Motor neuron (in vitro differentiated cells): ENCODE measurements at regions not wholly inside any gene's neighbourhood (a gene's known extent, or its start where the extent isn't known, plus 50 kb on each side); places are given as distances from the start of the nearest gene placed in this dataset.
"Not testable (repeated sequence)": the region's sequence is repeated elsewhere in the genome, so short reads cannot be mapped to it uniquely, and the experiment has no call there.

Experiments
- ATAC-seq, 8 experiments: fragments of 200-7000 bp; cut with Tn5 transposase; replicated peaks in 6 of 8; 2 replicates each; pipeline ENCODE4 v1.8.0; 2021; ENCODE audit warnings: mild to moderate bottlenecking in 8 of 8, moderate library complexity in 8 of 8
- H3K27ac ChIP-seq, 2 donors: fragments of 250-450 bp; sonication (Bioruptor Pico); 2 replicates each; pipeline ENCODE4 v1.9.0; 2021; ENCODE audit warnings: antibody characterized with exemption in 2 of 2, mild to moderate bottlenecking in 2 of 2, moderate library complexity in 1 of 2
- H3K4me1 ChIP-seq, 2 donors: fragments of 250-450 bp; sonication (Bioruptor Pico); replicated peaks in 1 of 2; 2 replicates each; pipeline ENCODE4 v1.6.1; 2021; ENCODE audit warnings: antibody characterized with exemption in 2 of 2, mild to moderate bottlenecking in 2 of 2, moderate library complexity in 1 of 2
- H3K4me3 ChIP-seq, 5 donors: fragments of 250-450 bp; sonication (Bioruptor Pico); 2 replicates each; pipeline ENCODE4 v1.9.0; 2021; ENCODE audit warnings: antibody characterized with exemption in 5 of 5, mild to moderate bottlenecking in 5 of 5, moderate library complexity in 4 of 5
- WGBS, 10 experiments: fragments of 450-650 bp; shearing (Covaris generic); methylation state at CpG; one replicate each; pipeline ENCODE4 v1.0.0; 2022; 5-methylcytosine and 5-hydroxymethylcytosine counted together
- in situ Hi-C, 9 experiments: fragments of 400-800 bp; cut with MboI; loops; one replicate each; pipeline ENCODE4 v1.15.0; 2021; ENCODE audit warnings: low sequenced_read_pairs in 9 of 9, low pct_unique_long_range_greater_than_20kb in 2 of 9; ENCODE audit not compliant: unreplicated experiment in 9 of 9

GRCh38 chr14:105913861-105914260, 387.5 kb downstream of the TMEM121 start:
- no peak overlapping the region for H3K4me3 ChIP-seq
- no peaks in the 10 kb centered on the region for H3K4me1 ChIP-seq
- in situ Hi-C loops: no loop called here
- no peak overlapping the region for H3K27ac ChIP-seq
- 40 to 80% methylated on average over 1 of the region's 5 CpGs; no CpG with 5 or more reads in 8 of the 10 experiments for WGBS, 10 experiments
- no peak for ATAC-seq

- in situ Hi-C loops, ATAC-seq: not testable (repeated sequence)
- WGBS, 10 experiments: 50% methylated on average over 2 of the region's 12 CpGs; no CpG with 5 or more reads in 9 of the 10 experiments
These were observed 387.9 kb downstream of the TMEM121 start for GRCh38 chr14:105914281-105914680.

GRCh38 chr14:105914738-105915385, 388.5 kb downstream of the TMEM121 start:
- in situ Hi-C loops: no loop called here
- no peaks in the 10 kb centered on the region for H3K4me1 ChIP-seq
- H3K4me3 ChIP-seq: no peak overlapping the region
- no peak overlapping the region for H3K27ac ChIP-seq
- whole genome bisulfite sequencing, 10 experiments: 18 to 44% (median 20%) methylated on average over 1 to 3 of the region's 8 CpGs; no CpG with 5 or more reads in 6 of the 10 experiments
- ATAC-seq: no peak

More at GRCh38 chr14:105914281-105914680, 387.9 kb downstream of the TMEM121 start:
- H3K4me3 ChIP-seq, H3K4me1 ChIP-seq, H3K27ac ChIP-seq: not testable (repeated sequence)

- 0 to 50% (median 14%) methylated on average over 1 to 3 of the region's 3 CpGs; no CpG with 5 or more reads in 1 of the 10 experiments for WGBS, 10 experiments
- in situ Hi-C loops, H3K4me3 ChIP-seq, H3K27ac ChIP-seq, ATAC-seq, H3K4me1 ChIP-seq: not testable (repeated sequence)
These were observed 389.2 kb downstream of the TMEM121 start for GRCh38 chr14:105915546-105915945.

GRCh38 chr14:105917136-105917932, 391.0 kb downstream of the TMEM121 start:
- ATAC-seq, in situ Hi-C loops: not testable (repeated sequence)

GRCh38 chr14:105917933-105918436, 391.6 kb downstream of the TMEM121 start:
- no peak for ATAC-seq
- Histone ChIP-seq H3K4me1 (no peaks in the 10 kb centered on the region), H3K4me3 (no peak overlapping the region), H3K27ac (no peak overlapping the region)
- in situ Hi-C loops: no loop called here
- WGBS, 10 experiments: 50% methylated on average over 2 of the region's 10 CpGs; no CpG with 5 or more reads in 9 of the 10 experiments

More at GRCh38 chr14:105917136-105917932, 391.0 kb downstream of the TMEM121 start:
- not testable (repeated sequence) for H3K27ac ChIP-seq, H3K4me1 ChIP-seq, H3K4me3 ChIP-seq
- WGBS, 10 experiments: 40 to 57% (median 47%) methylated on average over 1 to 14 of the region's 20 CpGs; no CpG with 5 or more reads in 6 of the 10 experiments

- in situ Hi-C loops: no loop called here
- Histone ChIP-seq H3K4me1 (no peaks in the 10 kb centered on the region), H3K27ac (no peak overlapping the region), H3K4me3 (no peak overlapping the region)
- ATAC-seq: no peak
- 24 to 70% (median 53%) methylated on average over 3 to 7 of the region's 17 CpGs; no CpG with 5 or more reads in 7 of the 10 experiments for WGBS, 10 experiments
These were observed 392.3 kb downstream of the TMEM121 start for GRCh38 chr14:105918496-105919262.

- 43% methylated on average over 2 of the region's 21 CpGs; no CpG with 5 or more reads in 9 of the 10 experiments for whole genome bisulfite sequencing, 10 experiments
- ATAC-seq: no peak
- Histone ChIP-seq H3K27ac (no peak overlapping the region), H3K4me1 (no peaks in the 10 kb centered on the region), H3K4me3 (no peak overlapping the region)
- in situ Hi-C loops: no loop called here
These were observed 393.2 kb downstream of the TMEM121 start for GRCh38 chr14:105919458-105920150.

GRCh38 chr14:105920151-105920700, 393.8 kb downstream of the TMEM121 start:
- H3K4me3 ChIP-seq, H3K27ac ChIP-seq, in situ Hi-C loops, H3K4me1 ChIP-seq, ATAC-seq: not testable (repeated sequence)
- WGBS, 10 experiments: no CpG with 5 or more reads among the region's 11 CpGs

- in situ Hi-C loops, H3K4me1 ChIP-seq, H3K4me3 ChIP-seq, ATAC-seq, H3K27ac ChIP-seq: not testable (repeated sequence)
- WGBS, 10 experiments: 33 to 60% (median 36%) methylated on average over 1 to 6 of the region's 24 CpGs; no CpG with 5 or more reads in 6 of the 10 experiments
These were observed 394.7 kb downstream of the TMEM121 start for GRCh38 chr14:105920803-105921755.

GRCh38 chr14:105921781-105922180, 395.4 kb downstream of the TMEM121 start:
- WGBS, 10 experiments: 0 to 60% (median 29%) methylated on average over 1 to 2 of the region's 4 CpGs; no CpG with 5 or more reads in 5 of the 10 experiments
- ATAC-seq, H3K4me3 ChIP-seq, H3K27ac ChIP-seq, H3K4me1 ChIP-seq, in situ Hi-C loops: not testable (repeated sequence)
